Activated CD4-positive, CD25-positive, alpha-beta regulatory T cell treated with anti-CD3 and anti-CD28 coated beads, Interleukin-2, amount 50 U/mL, for 24 hours (primary cell): ENCODE measurements at regions not wholly inside any gene's neighbourhood (a gene's known extent, or its start where the extent isn't known, plus 50 kb on each side); places are given as distances from the start of the nearest gene placed in this dataset.

Source experiments
- ATAC-seq, 2 donors: fragments of 150-1000 bp; cut with Tn5 transposase; one replicate each; pipeline ENCODE4 v1.10.0; 2021; ENCODE audit warnings: mild to moderate bottlenecking in 1 of 2, moderate library complexity in 1 of 2

DNA sequence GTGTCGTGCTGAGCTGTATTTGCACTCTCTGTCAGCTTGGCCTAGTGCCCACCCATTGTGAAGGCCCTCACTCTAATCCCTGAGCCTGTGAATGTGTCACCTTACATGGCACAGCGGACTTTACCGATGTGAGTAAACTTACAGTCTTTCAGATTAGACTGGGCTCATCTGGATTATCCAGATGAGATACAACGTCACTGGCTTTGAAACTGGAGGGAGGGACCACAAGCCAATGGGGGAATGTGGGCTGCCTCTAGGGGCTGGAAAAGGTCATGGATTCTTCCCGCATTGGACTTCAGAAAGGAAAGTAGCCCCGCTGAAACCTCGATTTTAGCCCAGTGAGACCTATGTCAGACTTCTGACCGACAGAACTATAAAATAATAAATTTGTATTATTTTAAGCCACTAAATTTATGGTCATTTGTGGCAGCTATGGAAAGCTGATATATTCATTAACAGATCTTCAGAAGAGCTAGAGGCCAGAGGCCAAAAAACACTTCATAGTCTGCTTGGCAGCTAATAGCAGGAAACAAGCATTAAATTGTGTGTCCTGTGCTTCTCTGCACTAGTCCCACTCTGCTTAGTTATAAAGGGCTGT, 139.0 kb upstream of the GAS1 start:
- no peak for ATAC-seq

DNA sequence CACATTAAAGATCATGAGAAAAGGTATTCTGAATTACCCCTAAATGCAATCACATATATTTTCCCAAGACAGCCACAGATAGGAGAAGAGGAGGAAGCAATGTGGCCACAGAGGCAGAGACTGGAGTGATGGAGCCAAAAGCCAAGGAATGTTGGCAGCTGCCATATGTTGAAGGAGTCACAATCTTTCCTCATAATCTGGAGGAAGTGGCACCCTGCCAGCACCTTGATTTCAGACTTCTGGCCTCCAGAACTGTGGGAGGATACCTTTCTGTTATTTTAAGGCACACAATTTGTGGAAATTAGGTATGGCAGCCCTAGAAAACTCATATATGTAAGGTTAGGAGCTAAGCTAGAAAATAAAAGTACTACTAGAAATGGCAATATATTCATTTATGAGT, 139.9 kb upstream of the GAS1 start:
- no peak for ATAC-seq

GRCh38 chr9:87088192-87088591, 140.9 kb upstream of the GAS1 start:
- ATAC-seq = no peak

DNA sequence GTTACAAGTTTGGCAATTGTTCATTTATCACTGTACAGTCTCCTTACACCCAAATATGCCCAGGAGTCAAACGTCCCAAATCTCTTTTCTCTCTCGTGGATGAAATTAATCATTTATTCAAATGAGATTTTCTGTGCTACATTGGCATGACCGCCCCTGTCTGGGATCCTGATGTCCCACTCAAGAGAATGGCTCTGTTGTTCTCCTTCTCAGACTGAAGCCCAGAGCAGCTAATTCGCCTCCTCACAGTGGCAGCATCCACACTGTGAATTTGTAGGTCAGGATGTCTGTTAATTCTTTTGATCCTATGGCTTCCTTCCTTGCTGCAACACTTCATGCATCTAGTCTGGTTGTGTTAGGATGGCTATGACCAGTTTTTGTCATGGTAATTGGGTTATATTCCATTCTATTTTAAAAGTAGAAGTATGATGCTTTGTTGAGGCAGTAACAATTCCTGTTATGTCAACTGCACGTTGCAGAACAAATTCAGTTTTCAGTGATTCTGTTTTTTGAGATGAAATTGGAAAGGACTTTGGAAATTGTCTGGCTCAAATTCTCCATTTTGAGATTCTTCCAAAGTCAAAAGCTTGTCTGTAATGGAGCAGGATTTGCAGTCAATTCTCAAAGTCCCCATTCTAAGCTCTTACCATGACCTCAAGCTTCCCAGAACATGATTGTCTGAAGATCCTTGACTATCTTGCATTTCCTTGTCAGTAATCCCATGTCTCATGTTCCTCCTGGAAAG, 141.5 kb upstream of the GAS1 start:
- no peak for ATAC-seq

DNA sequence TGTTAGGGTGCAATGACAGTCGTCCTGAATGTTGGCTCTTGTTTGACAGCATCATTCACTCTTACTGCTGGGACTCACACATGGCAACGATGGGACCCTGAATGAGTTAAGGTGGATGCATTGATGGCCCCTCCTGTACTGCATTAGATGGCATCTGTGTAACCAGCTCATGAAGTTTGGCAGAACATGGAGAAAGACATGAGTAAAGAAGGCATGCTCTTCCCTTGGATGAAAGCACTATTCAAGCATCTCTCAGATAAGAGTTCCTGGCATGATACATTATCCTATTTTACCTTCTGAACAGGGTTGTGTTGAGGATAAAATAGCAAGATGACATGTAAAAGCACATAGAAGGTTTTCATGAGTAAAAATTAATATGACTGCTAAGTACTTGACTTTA, 142.2 kb upstream of the GAS1 start:
- ATAC-seq = no peak

- no peak for ATAC-seq
Measured at GRCh38 chr9:87089929-87090328, 142.6 kb upstream of the GAS1 start.

DNA sequence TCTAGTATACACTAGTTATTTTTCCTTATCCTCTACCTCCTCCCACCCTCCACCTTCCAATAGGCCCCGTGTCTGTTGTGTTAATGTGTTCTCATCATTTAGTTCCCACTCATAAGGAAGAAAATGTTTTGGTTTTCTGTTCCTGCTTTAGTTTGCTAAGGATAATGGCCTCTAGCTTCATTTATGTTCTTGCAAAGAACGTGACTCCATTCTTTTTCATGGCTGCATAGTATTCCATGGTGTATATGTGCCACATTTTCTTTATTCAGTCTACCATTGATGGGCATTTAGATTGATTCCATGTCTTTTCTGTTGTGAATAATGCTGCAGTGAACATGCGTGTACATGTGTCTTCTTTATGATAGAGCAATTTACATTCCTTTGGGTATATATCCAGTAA, 146.5 kb upstream of the GAS1 start:
- ATAC-seq = no peak

GRCh38 chr9:87095951-87096350, 148.6 kb upstream of the GAS1 start:
- no peak for ATAC-seq

- ATAC-seq = no peak
Measured at GRCh38 chr9:87096506-87096905, 149.2 kb upstream of the GAS1 start.

DNA sequence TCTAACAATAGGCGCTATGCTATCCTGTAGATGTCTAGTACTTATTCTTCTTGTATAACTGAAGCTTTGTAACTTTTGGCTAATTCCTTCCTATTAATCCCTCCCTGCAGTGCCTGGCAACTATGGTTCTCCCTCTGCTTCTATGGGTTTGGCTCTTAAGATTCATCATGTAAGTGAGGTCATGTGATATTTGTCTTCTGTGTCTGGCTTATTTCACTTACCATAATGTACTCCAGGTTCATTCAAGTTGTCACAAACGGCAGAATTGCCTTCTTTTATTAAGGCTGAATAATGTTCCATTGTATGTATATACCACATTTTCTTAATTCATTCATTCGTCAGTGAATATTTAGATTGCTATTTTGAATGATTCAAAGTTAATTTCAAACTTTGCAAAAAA, 149.9 kb upstream of the GAS1 start:
- no peak for ATAC-seq

DNA sequence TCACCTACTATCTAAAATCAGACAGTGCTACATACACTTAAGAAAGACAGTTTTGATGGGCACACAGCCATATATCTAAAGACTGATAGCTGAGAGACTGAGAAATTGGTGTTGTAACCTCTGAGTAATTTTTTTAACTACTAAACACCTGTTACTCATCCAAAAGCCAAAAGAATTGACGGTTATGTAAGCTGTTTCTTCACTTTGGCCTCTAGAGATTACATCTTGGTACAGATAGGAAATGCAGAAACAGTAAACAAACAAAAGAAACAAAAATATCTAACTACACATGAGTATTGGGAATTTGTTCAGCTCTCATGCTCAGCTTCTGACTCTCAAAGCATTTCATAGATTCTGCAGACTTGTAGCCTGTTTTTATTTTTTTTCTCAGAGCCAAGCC, 152.1 kb upstream of the GAS1 start:
- no peak for ATAC-seq

DNA sequence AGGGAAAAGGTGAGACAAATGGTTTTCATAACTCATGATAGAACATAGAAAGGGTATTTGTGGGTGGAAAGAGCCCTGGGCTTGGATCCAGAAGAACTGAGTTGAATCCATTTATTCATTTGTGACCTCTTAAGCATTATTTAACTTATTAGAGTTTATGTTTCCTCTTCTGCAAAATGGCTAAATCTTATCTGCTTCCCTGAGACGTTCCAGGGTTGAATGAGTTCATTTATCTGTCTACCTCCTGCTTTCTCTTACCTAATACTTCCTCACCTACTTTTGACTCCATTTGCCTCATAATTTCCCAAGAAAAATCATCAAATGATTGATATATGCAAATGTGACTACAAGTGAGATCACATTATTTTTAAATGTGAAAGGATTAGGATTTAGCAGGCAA, 152.7 kb upstream of the GAS1 start:
- no peak for ATAC-seq

GRCh38 chr9:87102126-87102525, 154.8 kb upstream of the GAS1 start:
- ATAC-seq = no peak

GRCh38 chr9:87107072-87107471, 159.8 kb upstream of the GAS1 start:
- no peak for ATAC-seq

- ATAC-seq = no peak
Measured at GRCh38 chr9:87108661-87109060, 161.4 kb upstream of the GAS1 start.

- ATAC-seq = no peak
Measured at GRCh38 chr9:87109231-87109631, 161.9 kb upstream of the GAS1 start.

- ATAC-seq = no peak
Measured at GRCh38 chr9:87109851-87110250, 162.5 kb upstream of the GAS1 start.

GRCh38 chr9:87111010-87111409, 163.7 kb upstream of the GAS1 start:
- ATAC-seq = no peak

DNA sequence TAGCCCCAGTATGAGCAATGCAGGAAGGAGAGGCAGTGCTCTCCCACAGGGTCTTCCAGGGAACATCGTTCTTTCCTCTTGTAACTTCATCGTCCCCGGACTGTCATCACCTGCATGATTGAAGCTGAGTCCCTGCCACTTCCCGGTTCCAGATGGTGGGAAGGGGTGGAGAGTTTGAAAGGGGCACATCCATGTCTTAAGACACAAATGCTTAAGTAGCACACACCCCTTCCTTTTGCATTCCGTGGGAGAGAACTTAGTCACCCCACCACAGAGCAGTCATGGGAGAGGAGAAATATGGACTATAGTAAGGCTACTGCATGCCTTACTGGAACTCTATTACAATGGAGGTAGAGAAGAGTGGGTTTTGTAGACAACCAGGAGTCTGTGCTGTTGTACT, 165.3 kb upstream of the GAS1 start:
- no peak for ATAC-seq

DNA sequence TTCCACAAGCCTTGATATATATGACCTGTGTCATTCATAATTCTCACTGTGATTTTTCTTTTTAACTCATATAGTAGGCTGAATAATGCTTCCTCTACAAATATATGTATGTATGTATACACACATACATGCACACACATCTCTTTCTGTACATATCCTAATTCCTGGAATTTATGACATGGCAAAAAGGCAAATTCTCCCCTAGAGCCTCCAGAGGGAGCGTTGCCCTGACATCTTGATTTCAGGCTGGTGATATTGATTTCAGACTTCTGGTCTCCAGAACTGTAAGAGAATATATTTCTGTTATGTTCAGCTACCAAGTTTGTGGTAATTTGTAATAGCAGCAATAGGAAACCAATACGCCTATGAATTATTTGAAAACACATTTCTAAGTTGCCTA, 166.6 kb upstream of the GAS1 start:
- ATAC-seq = no peak

DNA sequence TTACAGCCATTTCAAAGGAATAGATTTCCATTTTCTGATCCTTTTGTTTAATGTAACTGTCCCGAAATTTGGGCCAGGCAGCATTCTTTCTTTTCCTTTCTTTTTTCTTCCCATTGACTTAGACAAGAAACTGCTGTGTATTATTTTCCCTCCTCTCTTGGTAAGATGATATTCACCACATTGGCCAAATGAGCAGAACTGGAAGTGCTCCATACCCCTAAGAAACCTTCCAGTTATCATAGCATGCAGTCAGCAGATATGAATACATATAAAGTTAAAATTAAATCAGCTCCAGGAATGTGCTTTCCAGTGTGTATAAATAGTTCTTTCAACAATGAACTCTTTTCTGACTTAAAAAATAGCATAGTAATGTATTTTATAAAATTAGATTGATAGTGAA, 168.5 kb upstream of the GAS1 start:
- no peak for ATAC-seq

DNA sequence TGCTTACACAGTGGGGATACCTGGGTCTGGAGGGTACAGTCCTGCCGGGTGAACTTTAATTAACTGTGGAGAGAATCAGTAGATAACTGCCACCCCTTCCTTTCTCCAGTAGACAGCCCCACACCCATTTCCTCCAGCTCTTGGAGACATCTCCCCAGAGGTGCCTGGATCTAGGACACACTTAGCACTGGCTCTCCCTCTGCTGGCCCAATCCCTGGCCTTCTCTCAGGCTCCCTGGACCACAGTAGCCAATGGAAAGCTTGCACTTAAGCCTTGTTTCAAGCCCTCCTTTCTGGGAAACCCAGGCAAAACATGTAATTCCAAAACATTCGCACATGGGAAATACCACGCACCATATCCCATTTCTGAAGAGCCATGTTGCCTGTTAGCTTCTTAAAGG, 169.2 kb upstream of the GAS1 start:
- ATAC-seq = no peak

GRCh38 chr9:87118594-87118993, 171.3 kb upstream of the GAS1 start:
- no peak for ATAC-seq

- no peak for ATAC-seq
Measured at GRCh38 chr9:87119328-87119881, 172.1 kb upstream of the GAS1 start.

- ATAC-seq = no peak
Measured at GRCh38 chr9:87120610-87121009, 173.3 kb upstream of the GAS1 start.
